ENCODE measurements at regions not wholly inside any gene's neighbourhood (a gene's known extent, or its start where the extent isn't known, plus 50 kb on each side); places are given as distances from the start of the nearest gene placed in this dataset.
"Not testable (repeated sequence)": the region's sequence is repeated elsewhere in the genome, so short reads cannot be mapped to it uniquely, and the experiment has no call there.

DNA sequence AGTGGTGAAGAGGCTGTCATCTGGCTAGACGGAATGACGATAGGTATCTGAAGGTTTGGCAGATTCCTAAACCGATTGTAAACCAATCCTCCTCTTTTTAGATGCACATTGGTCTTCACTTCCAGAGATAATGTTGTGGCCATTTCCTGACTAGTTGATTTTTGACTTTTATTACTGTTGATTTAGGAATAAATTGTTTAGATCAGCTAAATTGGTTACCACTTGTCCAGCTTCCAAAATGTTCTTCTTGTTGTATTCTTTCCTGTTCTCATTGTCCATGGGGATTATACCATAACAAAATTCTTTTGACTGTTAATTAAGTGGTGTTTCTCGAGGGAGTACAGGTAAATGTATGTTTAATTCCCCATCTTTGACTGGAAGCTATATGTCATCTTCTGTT, 119.7 kb downstream of the MACROH2A1 start:
- no peak for DNase-seq (ENCODE audit: low read depth in 1 of 2, low spot score in 1 of 2)

DNA sequence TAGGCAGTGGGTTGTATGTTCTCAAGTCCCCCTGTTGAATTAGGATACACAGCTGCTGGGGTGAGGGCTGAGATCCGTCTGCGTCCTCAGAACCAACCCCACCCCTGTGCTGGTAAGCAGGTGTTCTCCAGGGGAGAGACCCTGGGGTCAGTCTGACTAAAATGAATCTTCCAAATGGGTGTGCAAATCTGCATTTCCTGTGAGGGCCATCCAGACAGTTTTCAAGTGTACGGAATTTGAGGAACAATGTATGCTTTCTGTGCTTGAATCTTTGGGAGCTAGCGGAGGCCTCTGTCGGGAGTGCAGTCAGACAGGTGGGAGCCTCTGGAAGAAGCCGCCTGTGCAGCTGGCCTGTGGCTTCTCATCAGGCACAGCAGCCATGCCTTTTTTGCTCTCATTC, 122.9 kb downstream of the MACROH2A1 start:
- no peak for DNase-seq (ENCODE audit: low read depth in 1 of 2, low spot score in 1 of 2)

GRCh38 chr5:135273212-135273611, 125.8 kb downstream of the MACROH2A1 start:
- no peak for DNase-seq (ENCODE audit: low read depth in 1 of 2, low spot score in 1 of 2)

GRCh38 chr5:135272311-135272805, 126.7 kb downstream of the MACROH2A1 start:
- DNase-seq (ENCODE audit: low read depth in 1 of 2, low spot score in 1 of 2): no peak

DNA sequence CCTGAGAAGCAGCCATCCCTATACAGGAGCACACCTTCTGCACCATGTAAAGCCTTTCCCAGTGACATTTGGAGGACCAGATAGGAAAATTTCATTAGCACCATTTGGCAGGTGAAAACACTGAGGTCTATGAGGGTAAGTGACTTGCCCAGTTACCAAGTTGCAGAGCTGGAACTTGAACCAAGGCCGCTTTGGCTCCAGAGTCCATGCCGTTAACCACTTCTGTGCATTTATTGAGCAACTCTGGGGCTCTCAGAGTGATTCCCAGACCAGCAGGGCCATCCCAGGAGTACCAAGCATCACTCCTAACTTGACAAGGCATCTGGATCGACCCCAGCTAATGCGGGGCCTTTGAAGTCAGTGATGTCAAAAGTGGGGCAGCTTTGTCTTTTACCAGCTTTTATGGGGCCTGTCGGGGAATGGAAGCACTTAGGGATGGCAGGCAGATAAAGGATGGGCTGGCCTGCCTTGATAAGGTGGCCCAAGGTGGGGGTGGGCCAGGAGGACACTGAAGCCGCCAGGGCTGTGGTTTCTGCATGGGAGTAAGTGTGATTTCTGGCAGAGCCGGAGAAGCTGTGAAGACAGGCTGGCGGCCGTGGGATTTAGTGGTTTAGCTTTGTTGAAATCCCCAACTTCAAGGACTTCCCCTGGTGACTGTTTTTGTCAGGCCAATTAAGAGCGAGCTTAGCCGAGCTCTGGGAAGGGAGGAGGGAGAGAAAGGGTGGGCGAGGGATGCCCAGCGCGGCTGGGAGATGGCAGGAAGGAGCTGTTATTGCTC, 127.3 kb downstream of the MACROH2A1 start:
- DNase-seq (ENCODE audit: low read depth in 1 of 2, low spot score in 1 of 2): no peak

- no peak for DNase-seq (ENCODE audit: low read depth in 1 of 2, low spot score in 1 of 2)
Measured at GRCh38 chr5:135269931-135270421, 129.1 kb downstream of the MACROH2A1 start.

GRCh38 chr5:135269199-135269598, 129.8 kb downstream of the MACROH2A1 start:
- DNase-seq (ENCODE audit: low read depth in 1 of 2, low spot score in 1 of 2): no peak

GRCh38 chr5:135266975-135267374, 132.1 kb downstream of the MACROH2A1 start:
- DNase-seq (ENCODE audit: low read depth in 1 of 2, low spot score in 1 of 2): no peak

- DNase-seq (ENCODE audit: low read depth in 1 of 2, low spot score in 1 of 2): no peak
Measured at GRCh38 chr5:135266303-135266635, 132.8 kb downstream of the MACROH2A1 start.

DNA sequence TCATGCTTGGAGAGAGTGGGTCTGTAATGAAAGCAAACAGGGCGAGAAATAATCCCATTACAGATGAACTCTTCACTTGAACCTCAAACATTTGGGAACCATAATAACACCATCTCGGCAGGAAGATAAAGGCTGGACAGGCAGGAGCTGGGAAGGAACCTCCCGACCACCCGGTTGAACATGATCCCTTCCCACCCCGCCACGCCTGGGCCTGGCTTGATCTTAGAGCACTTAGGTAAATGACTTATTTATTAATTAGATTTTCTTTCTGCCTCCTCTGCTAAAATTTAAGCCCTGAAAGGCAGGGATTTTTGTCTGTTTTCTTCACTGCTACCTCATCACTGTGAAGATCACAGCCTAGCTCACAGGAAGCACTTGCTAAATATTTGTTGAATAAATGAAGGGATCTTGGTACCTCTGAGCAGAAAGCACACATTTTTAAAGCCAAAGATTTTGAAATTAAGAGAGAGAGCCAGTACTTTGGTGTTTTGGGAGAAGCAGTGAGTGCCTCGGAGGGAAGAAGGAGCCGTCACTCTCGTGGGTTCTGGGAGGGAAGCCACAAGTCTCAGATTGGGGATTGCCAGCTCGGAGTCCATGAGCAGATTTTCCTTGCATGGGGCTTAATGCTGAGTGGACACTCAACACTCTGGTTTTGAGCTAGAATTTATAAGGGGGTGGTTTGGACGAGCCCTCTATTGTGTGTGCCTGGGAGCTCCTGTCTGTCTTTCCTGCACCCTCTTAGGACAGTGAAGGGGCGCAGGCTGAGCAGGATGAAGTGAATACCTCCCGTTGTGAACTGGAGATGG, 133.3 kb downstream of the MACROH2A1 start:
- DNase-seq (ENCODE audit: low read depth in 1 of 2, low spot score in 1 of 2): no peak

DNA sequence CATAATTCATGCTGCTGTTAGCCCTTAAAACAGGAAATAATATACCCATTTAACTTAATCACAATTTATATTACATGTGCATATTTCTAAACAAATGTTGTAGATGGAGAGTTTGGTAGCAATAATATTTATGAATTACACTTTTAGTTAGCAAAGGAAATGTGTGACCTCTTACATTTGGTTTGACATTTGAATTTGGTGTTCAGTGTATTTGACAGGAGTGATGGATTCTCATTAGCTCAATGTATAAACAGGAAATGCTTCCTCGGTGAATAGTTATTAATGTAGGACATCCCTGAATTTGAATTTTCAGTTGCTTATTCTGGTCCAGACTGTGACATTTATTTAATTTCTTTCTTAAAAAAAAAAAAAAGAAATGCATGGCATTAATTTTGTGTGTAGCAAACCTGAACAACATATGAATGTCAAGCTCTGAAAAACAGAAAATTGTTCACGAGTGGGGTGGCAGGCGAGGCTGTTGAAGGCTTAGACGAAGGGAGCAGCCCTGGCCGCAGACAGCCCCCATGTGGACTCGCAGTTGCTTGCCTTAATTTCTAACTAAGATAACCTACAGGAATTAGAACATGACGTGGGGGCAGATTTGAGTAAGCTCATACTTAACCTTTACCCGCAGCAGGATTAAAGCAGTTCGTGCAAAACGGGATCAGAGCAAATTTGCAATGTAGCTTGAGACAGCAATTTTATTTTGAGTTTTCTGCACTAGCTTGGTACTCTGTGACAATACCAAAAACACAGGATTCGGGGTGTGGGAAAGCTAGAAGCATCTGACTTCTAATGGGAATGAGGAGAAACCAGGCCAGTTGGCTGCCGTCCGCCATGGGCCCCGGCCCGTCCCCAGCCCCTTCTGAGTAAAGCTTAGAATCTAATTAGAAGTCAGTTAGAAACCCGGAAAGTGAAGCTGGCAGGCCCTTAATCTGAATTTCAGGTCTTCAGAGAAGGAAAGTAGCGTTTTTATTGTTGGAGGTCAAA, 134.3 kb downstream of the MACROH2A1 start:
- no peak for DNase-seq (ENCODE audit: low read depth in 1 of 2, low spot score in 1 of 2)

- DNase-seq (ENCODE audit: low read depth in 1 of 2, low spot score in 1 of 2): no peak
Measured at GRCh38 chr5:135263022-135263668, 135.9 kb downstream of the MACROH2A1 start.

DNA sequence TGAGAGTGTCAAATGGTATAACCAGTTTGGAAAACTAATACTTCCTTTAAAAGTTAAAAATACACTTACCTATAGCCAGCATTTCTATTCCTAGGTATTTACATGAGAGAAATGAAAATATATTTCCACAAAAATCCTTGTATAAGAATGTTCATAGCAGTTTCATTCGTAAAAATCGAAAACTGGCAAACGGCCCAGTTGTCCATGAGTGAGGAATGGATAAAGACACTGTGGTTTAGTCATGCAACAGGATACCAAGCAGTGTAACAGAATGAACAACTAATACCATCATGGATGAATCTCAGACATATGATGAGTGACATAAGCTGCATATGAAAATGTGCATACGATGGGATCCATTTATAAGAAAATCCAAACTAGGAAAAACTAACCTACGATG, 136.7 kb downstream of the MACROH2A1 start:
- no peak for DNase-seq (ENCODE audit: low read depth in 1 of 2, low spot score in 1 of 2)

DNA sequence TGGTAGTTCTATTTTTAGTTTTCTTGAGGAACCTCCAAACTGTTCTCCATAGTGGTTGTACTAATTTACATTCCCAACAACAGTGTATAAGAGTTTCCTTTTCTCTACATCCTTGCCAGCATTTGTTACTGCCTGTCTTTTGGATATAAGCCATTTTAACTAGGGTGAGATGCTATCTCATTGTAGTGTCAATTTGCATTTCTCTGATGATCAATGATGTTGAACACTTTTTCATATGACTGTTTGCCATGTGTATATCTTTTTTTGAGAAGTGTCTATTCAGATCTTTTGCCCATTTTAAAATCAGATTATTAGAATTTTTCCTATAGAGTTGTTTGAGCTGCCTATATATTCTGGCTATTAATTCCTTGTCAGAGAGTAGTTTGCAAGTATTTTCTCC, 138.9 kb downstream of the MACROH2A1 start:
- DNase-seq (ENCODE audit: low read depth in 1 of 2, low spot score in 1 of 2): not testable (repeated sequence)

DNA sequence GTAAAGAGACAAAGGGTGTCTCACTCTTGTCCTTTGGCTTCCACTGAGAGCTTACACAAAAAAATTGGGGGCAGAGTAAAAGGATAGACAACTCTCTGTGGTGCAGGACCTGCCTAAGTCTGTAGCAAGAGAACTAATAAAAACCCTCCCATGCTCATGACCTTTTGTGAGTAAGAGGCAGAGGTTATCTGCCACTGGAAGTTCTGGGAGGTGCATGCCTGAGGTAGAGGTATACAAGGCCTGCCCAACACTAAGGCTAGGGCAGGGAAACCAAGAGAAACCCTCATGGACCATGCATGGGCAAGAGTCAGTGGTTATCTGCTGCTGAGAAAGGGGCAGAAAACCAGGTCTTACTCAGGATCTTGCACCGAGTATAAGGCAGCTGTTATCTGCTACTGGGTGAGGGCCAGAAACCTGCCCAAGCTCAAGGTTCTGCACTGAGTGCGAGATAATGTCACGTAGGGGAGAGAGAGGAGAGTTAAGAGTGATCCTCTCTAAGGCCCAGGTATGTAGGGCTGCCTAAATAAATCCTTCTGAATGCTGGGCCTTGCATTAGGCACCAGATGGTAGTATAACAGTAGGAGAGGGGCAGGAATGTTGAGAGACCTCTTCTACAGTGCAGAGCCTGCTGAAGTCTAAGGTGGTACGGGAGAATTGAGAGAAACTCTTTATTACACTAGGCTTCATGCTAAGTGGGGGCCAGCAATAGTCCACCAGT, 143.4 kb downstream of the MACROH2A1 start:
- no peak for DNase-seq (ENCODE audit: low read depth in 1 of 2, low spot score in 1 of 2)

DNA sequence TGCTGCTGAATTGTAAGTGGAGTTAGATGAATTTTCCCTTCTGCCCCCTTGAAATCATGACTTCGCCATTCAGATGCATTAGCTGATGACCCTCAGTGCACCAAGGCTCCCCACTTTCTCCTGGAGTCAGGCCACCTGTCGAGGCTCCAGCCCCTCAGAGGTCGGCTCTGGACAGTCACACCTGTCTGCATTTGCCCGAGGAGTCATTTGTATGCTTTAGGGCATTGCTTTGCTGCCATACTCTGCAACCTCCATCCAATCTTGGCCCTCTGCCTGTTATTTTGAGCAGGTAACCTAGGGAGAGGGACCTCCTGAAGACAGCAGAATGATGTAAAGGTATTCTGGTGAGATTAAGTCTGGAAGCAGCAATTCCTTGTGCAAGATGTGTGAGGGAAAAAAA, 144.8 kb downstream of the MACROH2A1 start:
- no peak for DNase-seq (ENCODE audit: low read depth in 1 of 2, low spot score in 1 of 2)

DNA sequence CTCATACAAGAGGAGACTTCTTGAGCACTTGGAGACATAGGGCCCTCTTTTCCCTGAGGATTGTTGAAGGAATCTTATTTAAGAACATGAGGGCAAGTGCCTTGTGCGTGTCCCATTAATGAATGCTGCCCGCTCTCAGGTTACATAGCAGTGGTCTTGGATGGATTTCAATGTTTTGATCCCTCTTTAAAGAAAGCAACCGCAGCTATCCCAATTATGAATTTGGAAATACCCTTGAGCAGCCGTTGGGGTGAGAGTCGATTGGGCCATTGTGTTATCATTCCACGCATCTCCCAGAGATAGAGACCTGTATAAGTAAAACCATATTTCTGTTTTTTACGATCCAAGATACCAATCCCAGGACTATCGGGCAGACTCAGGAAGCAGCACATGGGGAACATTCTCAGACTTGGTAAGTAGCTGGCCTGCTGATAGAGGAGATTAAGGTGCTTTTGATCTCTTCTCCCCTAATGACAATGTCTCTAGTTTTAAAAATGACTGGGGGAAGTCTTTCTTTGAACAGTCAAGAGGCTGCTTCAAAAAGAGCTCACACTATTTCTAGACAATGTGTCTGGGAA, 145.3 kb downstream of the MACROH2A1 start:
- no peak for DNase-seq (ENCODE audit: low read depth in 1 of 2, low spot score in 1 of 2)

- no peak for DNase-seq (ENCODE audit: low read depth in 1 of 2, low spot score in 1 of 2)
Measured at GRCh38 chr5:135251093-135251492, 147.9 kb downstream of the MACROH2A1 start.

GRCh38 chr5:135250671-135251070, 148.4 kb downstream of the MACROH2A1 start:
- DNase-seq (ENCODE audit: low read depth in 1 of 2, low spot score in 1 of 2): no peak

DNA sequence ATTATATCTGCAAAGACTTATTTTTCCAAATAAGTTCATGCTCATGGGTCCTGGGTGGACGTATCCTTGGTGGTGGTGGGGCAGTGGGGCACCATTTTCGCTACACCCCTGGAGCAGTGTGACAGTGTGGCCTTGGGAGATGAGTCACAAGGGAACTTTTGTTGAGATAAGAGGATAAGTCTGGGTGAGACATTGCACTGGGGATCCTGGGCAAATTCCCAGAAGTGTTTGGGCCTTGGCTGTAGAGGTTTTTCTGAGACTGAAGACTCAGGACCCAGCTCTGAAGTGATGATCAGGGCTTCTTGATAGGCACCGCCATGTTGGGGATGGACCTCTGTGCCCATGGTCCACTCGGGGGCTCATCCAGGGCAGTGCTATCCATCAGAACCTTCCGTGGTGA, 149.4 kb downstream of the MACROH2A1 start:
- no peak for DNase-seq (ENCODE audit: low read depth in 1 of 2, low spot score in 1 of 2)
